ENCODE measurements at regions not wholly inside any gene's neighbourhood (a gene's known extent, or its start where the extent isn't known, plus 50 kb on each side); places are given as distances from the start of the nearest gene placed in this dataset.
A peak's percentile ranks its signal among the peaks of the same experiment; 100 is the strongest.

DNA sequence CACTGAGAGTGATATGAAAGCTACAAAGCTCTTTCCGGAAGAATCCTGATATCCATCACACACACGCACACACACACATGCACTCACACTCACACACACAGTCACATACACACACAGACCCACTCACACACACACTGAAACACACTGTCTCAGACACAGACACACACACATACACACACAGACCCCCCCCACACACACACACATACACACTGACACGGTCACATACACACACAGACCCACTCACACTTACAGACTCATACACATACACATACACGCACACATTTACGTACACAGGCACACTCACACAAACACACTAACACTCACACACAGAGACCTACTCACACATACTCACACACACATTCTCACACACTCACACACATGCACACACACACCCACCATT lies 58.6 kb downstream of the LIG4 start:
- Mint-ChIP-seq H3K4me1 (ENCODE audit: low read depth) (no peaks in the 10 kb centered on the region), H3K36me3 (ENCODE audit: low read depth) (no peaks in the 10 kb centered on the region), H3K4me3 (ENCODE audit: unreplicated experiment) (no peak overlapping the region), H3K27me3 (ENCODE audit: low read depth) (peaks cover 8% of the 10 kb centered on the region), H3K9me3 (ENCODE audit: low read depth) (peaks cover 5% of the 10 kb centered on the region), H3K27ac (ENCODE audit: unreplicated experiment) (no peak overlapping the region)
- no peak for DNase-seq (ENCODE audit: low spot score)
- TF ChIP-seq, protein P1, sequence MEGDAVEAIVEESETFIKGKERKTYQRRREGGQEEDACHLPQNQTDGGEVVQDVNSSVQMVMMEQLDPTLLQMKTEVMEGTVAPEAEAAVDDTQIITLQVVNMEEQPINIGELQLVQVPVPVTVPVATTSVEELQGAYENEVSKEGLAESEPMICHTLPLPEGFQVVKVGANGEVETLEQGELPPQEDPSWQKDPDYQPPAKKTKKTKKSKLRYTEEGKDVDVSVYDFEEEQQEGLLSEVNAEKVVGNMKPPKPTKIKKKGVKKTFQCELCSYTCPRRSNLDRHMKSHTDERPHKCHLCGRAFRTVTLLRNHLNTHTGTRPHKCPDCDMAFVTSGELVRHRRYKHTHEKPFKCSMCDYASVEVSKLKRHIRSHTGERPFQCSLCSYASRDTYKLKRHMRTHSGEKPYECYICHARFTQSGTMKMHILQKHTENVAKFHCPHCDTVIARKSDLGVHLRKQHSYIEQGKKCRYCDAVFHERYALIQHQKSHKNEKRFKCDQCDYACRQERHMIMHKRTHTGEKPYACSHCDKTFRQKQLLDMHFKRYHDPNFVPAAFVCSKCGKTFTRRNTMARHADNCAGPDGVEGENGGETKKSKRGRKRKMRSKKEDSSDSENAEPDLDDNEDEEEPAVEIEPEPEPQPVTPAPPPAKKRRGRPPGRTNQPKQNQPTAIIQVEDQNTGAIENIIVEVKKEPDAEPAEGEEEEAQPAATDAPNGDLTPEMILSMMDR (IDR thresholded peaks at IDR 0.05) = no peak

DNA sequence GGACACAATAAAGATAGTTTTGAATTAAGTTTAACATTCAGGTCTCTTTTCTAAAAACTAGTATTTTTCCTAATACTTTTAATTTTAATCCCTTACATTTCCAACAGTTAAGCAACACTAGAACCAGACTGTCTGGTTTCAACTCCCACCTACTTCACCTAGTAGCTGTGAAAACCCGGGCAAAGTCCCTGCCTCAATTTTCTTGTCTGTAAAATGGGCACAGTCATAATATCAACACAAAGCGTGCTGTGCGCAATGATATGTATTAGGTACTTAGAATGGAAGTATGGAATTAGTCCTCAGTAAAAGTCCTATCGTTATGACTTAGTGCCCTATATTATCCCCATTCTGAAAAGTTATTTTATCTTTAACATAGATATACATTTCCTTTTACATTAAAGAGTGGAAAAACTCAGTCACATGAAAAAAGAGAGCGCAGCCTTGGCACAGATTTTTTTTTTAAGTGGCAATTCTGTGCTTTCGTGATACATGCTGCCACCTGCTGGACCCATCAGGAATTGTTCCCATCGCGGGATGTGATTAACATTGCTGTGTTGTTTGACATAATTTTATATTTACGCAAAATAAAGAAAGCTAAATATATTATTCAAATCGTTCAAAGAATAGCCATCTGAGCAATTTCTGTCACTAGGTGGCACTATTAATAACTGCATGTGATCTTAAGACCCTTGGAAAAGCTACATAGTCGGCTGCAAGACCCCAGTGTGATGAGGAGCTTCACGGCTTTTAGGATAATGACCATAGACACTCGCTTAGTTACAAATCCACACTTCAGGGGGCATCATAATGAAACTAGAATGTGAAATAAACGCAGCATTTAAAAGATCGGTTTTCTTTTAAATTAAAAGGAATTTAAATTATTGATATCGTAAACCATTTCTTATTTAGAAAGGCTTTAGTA lies 59.9 kb downstream of the LIG4 start:
- peaks cover 5% of the 10 kb centered on the region for H3K9me3 Mint-ChIP-seq (ENCODE audit: low read depth)

DNA sequence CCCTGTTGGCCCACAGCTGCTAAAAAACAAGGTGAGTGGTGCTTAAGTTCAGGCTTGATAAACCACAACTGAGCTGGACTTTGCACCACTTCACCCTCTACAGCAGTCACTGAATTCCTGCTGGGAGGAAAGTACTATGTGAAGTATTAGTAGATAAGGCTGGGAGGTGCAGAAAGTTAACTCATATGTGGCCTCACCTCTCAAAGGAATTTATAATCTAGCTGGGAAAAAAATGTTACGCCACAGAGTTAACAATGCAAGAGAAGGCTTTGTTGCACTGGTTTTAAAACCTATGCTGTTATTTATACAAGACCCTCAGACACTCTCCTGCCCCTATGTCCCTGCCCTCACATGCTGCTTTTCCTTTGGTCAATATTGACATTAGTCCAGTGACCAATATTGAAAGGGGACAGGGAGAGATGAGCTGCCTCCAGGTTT lies 60.9 kb downstream of the LIG4 start:
- H3K4me1 Mint-ChIP-seq (ENCODE audit: low read depth) = no peaks in the 10 kb centered on the region
- H3K4me3 Mint-ChIP-seq (ENCODE audit: unreplicated experiment) = no peak overlapping the region
- H3K36me3 Mint-ChIP-seq (ENCODE audit: low read depth) = no peaks in the 10 kb centered on the region
- no peak overlapping the region for H3K27ac Mint-ChIP-seq (ENCODE audit: unreplicated experiment)
- H3K9me3 Mint-ChIP-seq (ENCODE audit: low read depth) = peaks cover 5% of the 10 kb centered on the region
- peaks cover 14% of the 10 kb centered on the region for H3K27me3 Mint-ChIP-seq (ENCODE audit: low read depth)
- DNase-seq (ENCODE audit: low spot score) = no peak
- TF ChIP-seq, protein P1 (IDR thresholded peaks at IDR 0.05) = no peak

More for the DNA sequence above, 59.9 kb downstream of the LIG4 start:
- TF ChIP-seq, protein P1 (IDR thresholded peaks at IDR 0.05) = peak; percentile 94
- Mint-ChIP-seq H3K4me1 (ENCODE audit: low read depth) (no peaks in the 10 kb centered on the region), H3K36me3 (ENCODE audit: low read depth) (no peaks in the 10 kb centered on the region), H3K27ac (ENCODE audit: unreplicated experiment) (no peak overlapping the region), H3K27me3 (ENCODE audit: low read depth) (peaks cover 10% of the 10 kb centered on the region), H3K4me3 (ENCODE audit: unreplicated experiment) (no peak overlapping the region)
- no peak for DNase-seq (ENCODE audit: low spot score)

DNA sequence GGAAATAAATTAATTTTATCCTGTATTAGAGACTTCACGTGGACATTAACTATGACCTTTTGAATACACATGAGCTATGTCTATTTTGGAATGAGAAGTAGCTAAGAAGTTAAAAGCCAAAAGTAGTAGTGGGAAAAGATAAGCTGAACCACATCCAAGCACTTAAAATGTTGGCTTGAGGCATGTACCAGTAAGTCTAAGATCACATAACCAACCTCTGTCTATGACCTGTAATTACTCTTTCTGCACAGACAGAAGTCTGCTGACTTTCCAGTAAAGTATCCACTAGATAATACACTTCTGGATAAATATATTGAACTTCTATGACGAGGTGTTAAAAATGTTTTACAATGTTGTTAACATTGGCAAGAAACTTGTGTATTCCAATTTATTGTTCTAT lies 68.7 kb downstream of the LIG4 start:
- H3K36me3 Mint-ChIP-seq (ENCODE audit: low read depth) = no peaks in the 10 kb centered on the region
- no peaks in the 10 kb centered on the region for H3K4me1 Mint-ChIP-seq (ENCODE audit: low read depth)
- no peak overlapping the region for H3K4me3 Mint-ChIP-seq (ENCODE audit: unreplicated experiment)
- no peak overlapping the region for H3K27ac Mint-ChIP-seq (ENCODE audit: unreplicated experiment)
- H3K9me3 Mint-ChIP-seq (ENCODE audit: low read depth) = no peaks in the 10 kb centered on the region
- peaks cover 27% of the 10 kb centered on the region for H3K27me3 Mint-ChIP-seq (ENCODE audit: low read depth)
- TF ChIP-seq, protein P1 (IDR thresholded peaks at IDR 0.05) = no peak
- DNase-seq (ENCODE audit: low spot score) = no peak

DNA sequence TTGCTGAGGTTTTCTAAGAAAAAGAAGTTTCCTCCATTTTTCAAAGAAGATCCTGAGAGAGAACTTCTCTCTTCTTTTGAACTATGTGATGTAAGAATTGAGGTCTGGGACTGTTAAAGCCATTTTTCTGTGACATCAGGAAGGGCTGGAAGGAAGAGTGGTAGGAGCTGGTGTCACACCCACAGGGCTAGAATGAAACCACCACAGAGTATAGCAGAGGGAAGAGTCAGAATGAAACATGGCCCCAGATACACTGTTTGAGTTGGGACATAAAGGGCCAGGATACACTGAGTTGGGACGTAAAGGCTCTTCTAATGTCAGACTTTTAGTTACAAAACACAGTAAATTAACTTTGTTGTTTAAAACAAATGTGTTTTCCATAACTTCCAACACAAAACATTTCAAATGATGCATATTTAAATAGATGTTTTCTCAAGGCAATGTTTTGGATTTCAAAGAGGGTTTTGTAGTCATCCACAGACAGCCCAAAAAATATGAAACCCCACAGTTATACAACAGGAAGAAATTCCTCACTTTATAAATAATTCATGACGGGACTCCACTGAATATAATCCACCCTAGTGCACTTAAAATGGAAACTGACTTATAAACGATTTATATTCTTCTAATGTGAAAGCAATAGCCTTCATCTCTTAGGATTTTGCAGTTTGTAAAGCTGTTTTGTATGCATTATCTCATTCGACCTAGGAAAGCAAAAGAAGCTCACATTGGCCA lies 72.5 kb downstream of the LIG4 start:
- H3K27me3 Mint-ChIP-seq (ENCODE audit: low read depth) = peaks cover 16% of the 10 kb centered on the region

More for the DNA sequence above, 72.5 kb downstream of the LIG4 start:
- Mint-ChIP-seq H3K4me1 (ENCODE audit: low read depth) (no peaks in the 10 kb centered on the region), H3K4me3 (ENCODE audit: unreplicated experiment) (no peak overlapping the region), H3K9me3 (ENCODE audit: low read depth) (no peaks in the 10 kb centered on the region), H3K36me3 (ENCODE audit: low read depth) (no peaks in the 10 kb centered on the region), H3K27ac (ENCODE audit: unreplicated experiment) (no peak overlapping the region)
- no peak for DNase-seq (ENCODE audit: low spot score)
- TF ChIP-seq, protein P1 (IDR thresholded peaks at IDR 0.05) = no peak

Data from chondrocyte (in vitro differentiated cells).